ENCODE measurements at regions not wholly inside any gene's neighbourhood (a gene's known extent, or its start where the extent isn't known, plus 50 kb on each side); places are given as distances from the start of the nearest gene placed in this dataset.

- no peak for TF ChIP-seq CTCF (IDR thresholded peaks at IDR 0.05; ENCODE audit: unreplicated experiment)
- H3K4me1 Mint-ChIP-seq (ENCODE audit: low read depth): no peaks in the 10 kb centered on the region
- no peaks in the 10 kb centered on the region for H3K9me3 Mint-ChIP-seq (ENCODE audit: low read depth)
- DNase-seq (ENCODE audit: low spot score, unreplicated experiment): no peak
- H3K36me3 Mint-ChIP-seq (ENCODE audit: insufficient read depth): no peaks in the 10 kb centered on the region
- H3K4me3 Mint-ChIP-seq (ENCODE audit: low read depth): no peak overlapping the region
- H3K27me3 Mint-ChIP-seq: no peaks in the 10 kb centered on the region
- H3K27ac Mint-ChIP-seq: no peak overlapping the region
Observed at GRCh38 chr3:41035456-41036022, 163.8 kb upstream of the CTNNB1 start.

DNA sequence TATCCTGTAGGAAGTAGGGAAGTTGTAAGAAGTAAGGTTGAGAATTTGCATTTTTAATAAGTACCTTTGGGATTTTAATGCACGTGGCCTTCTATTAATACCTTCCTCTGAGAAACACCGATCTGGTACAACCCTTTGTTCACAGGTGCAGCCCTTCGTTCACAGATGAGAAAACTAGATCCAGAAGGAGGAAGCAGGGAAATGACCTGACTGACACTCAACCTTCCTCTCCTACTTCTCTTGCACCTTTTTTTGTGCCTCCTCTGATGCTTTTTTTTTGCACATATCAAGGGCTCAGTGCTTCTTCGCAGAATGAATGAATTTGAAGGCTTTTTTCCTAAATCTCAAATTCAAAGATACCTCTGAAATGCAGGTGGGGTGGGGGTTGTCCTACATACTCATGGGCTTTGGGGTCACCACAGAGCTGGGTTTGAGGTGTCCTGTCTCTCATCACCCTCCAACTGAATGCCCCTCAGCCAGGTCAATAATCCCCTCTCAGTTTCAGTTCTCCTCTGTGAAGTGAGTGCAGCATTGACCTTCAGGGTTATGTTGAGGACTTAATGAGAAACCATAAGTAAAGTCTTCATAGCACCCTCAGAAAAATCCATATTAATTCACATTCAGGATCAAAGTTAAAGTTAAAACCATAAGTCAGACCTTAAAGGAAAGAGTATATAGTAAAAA is 161.5 kb upstream of the CTNNB1 start:
- H3K4me1 Mint-ChIP-seq (ENCODE audit: low read depth): peaks cover 2% of the 10 kb centered on the region
- no peak for DNase-seq (ENCODE audit: low spot score, unreplicated experiment)
- no peaks in the 10 kb centered on the region for H3K9me3 Mint-ChIP-seq (ENCODE audit: low read depth)
- H3K4me3 Mint-ChIP-seq (ENCODE audit: low read depth): no peak overlapping the region
- H3K36me3 Mint-ChIP-seq (ENCODE audit: insufficient read depth): no peaks in the 10 kb centered on the region
- H3K27me3 Mint-ChIP-seq: no peaks in the 10 kb centered on the region
- TF ChIP-seq CTCF (IDR thresholded peaks at IDR 0.05; ENCODE audit: unreplicated experiment): no peak
- no peak overlapping the region for H3K27ac Mint-ChIP-seq

DNA sequence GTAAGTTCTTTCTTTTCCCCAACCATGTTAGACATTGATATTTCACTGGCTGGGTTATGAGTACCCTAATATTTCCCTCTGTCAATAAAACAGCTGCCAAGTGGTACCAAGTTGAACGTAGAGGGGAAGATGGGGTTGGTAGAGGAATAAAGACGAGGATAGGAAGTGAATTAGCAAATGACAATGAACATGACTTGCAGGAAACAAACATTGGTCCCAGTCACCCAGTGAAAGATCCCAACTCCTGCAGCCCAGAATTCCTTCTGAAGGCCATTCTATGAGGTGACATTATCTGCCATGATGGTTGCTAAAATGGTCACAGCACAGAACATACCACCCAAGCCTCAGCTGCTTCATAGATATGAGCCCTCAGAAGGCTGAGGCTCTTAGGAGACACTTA is 159.0 kb upstream of the CTNNB1 start:
- TF ChIP-seq CTCF (IDR thresholded peaks at IDR 0.05; ENCODE audit: unreplicated experiment): no peak
- Mint-ChIP-seq H3K4me1 (ENCODE audit: low read depth) (peaks cover 8% of the 10 kb centered on the region), H3K27ac (no peak overlapping the region), H3K27me3 (no peaks in the 10 kb centered on the region), H3K9me3 (ENCODE audit: low read depth) (no peaks in the 10 kb centered on the region), H3K4me3 (ENCODE audit: low read depth) (no peak overlapping the region), H3K36me3 (ENCODE audit: insufficient read depth) (no peaks in the 10 kb centered on the region)
- no peak for DNase-seq (ENCODE audit: low spot score, unreplicated experiment)

DNA sequence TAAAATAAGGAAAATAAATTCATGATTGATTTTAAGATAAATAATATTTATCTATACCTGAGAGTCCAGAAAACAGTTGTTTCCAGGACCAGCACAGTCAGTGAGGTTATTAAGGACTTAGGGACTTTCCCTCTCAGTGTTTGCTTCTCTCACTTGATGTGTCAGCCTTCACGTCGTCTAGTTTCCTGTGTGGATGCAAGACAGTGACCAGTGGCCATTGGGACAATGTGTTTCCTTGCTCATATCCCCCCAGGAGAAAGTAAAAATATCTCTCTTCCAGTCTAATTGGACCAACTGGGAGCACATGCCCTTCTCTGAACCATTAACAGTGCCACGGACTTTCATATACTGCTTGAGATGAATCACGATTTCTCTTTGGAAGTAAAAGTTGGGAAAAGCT is 157.8 kb upstream of the CTNNB1 start:
- no peaks in the 10 kb centered on the region for H3K9me3 Mint-ChIP-seq (ENCODE audit: low read depth)
- no peak for DNase-seq (ENCODE audit: low spot score, unreplicated experiment)
- no peak for TF ChIP-seq CTCF (IDR thresholded peaks at IDR 0.05; ENCODE audit: unreplicated experiment)
- no peak overlapping the region for H3K27ac Mint-ChIP-seq
- H3K27me3 Mint-ChIP-seq: no peaks in the 10 kb centered on the region
- no peak overlapping the region for H3K4me3 Mint-ChIP-seq (ENCODE audit: low read depth)
- no peaks in the 10 kb centered on the region for H3K36me3 Mint-ChIP-seq (ENCODE audit: insufficient read depth)
- peaks cover 8% of the 10 kb centered on the region for H3K4me1 Mint-ChIP-seq (ENCODE audit: low read depth)

DNA sequence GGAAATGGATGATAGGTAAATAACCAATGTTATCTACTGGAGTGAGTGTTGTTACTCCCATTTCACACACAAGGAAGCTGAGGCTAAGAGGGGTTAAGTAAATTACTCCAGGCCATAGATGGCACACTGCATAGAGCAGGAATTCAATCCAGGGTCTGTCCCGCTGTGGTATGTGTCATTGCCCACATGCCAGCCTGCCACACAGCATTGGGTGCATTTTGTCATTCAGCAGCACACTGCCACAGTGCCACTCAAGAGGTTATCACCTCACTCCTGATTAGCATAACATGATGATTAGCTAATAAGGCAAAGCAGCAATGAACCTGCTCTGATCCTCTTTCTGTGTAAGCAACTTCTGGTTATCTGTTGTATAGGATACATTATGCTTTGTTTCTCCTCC is 157.4 kb upstream of the CTNNB1 start:
- DNase-seq (ENCODE audit: low spot score, unreplicated experiment): no peak
- no peak overlapping the region for H3K4me3 Mint-ChIP-seq (ENCODE audit: low read depth)
- TF ChIP-seq CTCF (IDR thresholded peaks at IDR 0.05; ENCODE audit: unreplicated experiment): no peak

More for the DNA sequence above, 157.4 kb upstream of the CTNNB1 start:
- Mint-ChIP-seq H3K4me1 (ENCODE audit: low read depth) (peaks cover 8% of the 10 kb centered on the region), H3K36me3 (ENCODE audit: insufficient read depth) (no peaks in the 10 kb centered on the region), H3K9me3 (ENCODE audit: low read depth) (peaks cover 4% of the 10 kb centered on the region), H3K27ac (no peak overlapping the region), H3K27me3 (no peaks in the 10 kb centered on the region)

Data from progenitor cell of endocrine pancreas (in vitro differentiated cells).